ENCODE measurements at regions not wholly inside any gene's neighbourhood (a gene's known extent, or its start where the extent isn't known, plus 50 kb on each side); places are given as distances from the start of the nearest gene placed in this dataset.

- intact Hi-C loops (cut with DNase I; ENCODE audit: low total_unique reads), result no loop called here
- no peak for DNase-seq
Observed at GRCh38 chr6:119620846-119621555, 271.4 kb upstream of the MAN1A1 start.

GRCh38 chr6:119614138-119614537 lies 264.6 kb upstream of the MAN1A1 start:
- intact Hi-C loops (cut with DNase I; ENCODE audit: low total_unique reads), result no loop called here
- TF ChIP-seq CTCF (IDR thresholded peaks at IDR 0.05) (no peak), POLR2A (IDR thresholded peaks at IDR 0.05) (no peak)

More at GRCh38 chr6:119620846-119621555, 271.4 kb upstream of the MAN1A1 start:
- no peak overlapping the region for H3K4me3 ChIP-seq
- no peaks in the 10 kb centered on the region for H3K9me3 ChIP-seq
- H3K27ac ChIP-seq, result no peak overlapping the region
- no peaks in the 10 kb centered on the region for H3K4me1 ChIP-seq
- H3K27me3 ChIP-seq, result no peaks in the 10 kb centered on the region
- TF ChIP-seq CTCF (IDR thresholded peaks at IDR 0.05) (no peak), POLR2A (IDR thresholded peaks at IDR 0.05) (no peak)
- no peaks in the 10 kb centered on the region for H3K36me3 ChIP-seq

GRCh38 chr6:119612911-119613381 lies 263.4 kb upstream of the MAN1A1 start:
- H3K9me3 ChIP-seq, result no peaks in the 10 kb centered on the region
- H3K27me3 ChIP-seq, result no peaks in the 10 kb centered on the region
- H3K4me1 ChIP-seq, result no peaks in the 10 kb centered on the region
- TF ChIP-seq CTCF (IDR thresholded peaks at IDR 0.05), result no peak
- TF ChIP-seq POLR2A (IDR thresholded peaks at IDR 0.05), result no peak
- intact Hi-C loops (cut with DNase I; ENCODE audit: low total_unique reads), result no loop called here
- H3K36me3 ChIP-seq, result no peaks in the 10 kb centered on the region
- no peak overlapping the region for H3K4me3 ChIP-seq
- no peak overlapping the region for H3K27ac ChIP-seq
- no peak for DNase-seq

More at GRCh38 chr6:119614138-119614537, 264.6 kb upstream of the MAN1A1 start:
- no peaks in the 10 kb centered on the region for H3K27me3 ChIP-seq
- H3K27ac ChIP-seq, result no peak overlapping the region
- no peak overlapping the region for H3K4me3 ChIP-seq
- H3K9me3 ChIP-seq, result no peaks in the 10 kb centered on the region
- no peaks in the 10 kb centered on the region for H3K4me1 ChIP-seq
- no peaks in the 10 kb centered on the region for H3K36me3 ChIP-seq
- no peak for DNase-seq

GRCh38 chr6:119612176-119612891 lies 262.8 kb upstream of the MAN1A1 start:
- Histone ChIP-seq H3K27ac (no peak overlapping the region), H3K27me3 (peaks cover 0 to 3% of the 10 kb centered on the region in 2 donors), H3K9me3 (no peaks in the 10 kb centered on the region), H3K4me3 (no peak overlapping the region), H3K4me1 (no peaks in the 10 kb centered on the region), H3K36me3 (no peaks in the 10 kb centered on the region)
- intact Hi-C loops (cut with DNase I; ENCODE audit: low total_unique reads), result no loop called here
- TF ChIP-seq POLR2A (IDR thresholded peaks at IDR 0.05) (no peak), CTCF (IDR thresholded peaks at IDR 0.05) (no peak)
- no peak for DNase-seq

- intact Hi-C loops (cut with DNase I; ENCODE audit: low total_unique reads), result no loop called here
- no peaks in the 10 kb centered on the region for H3K4me1 ChIP-seq
Observed at GRCh38 chr6:119610754-119611153, 261.2 kb upstream of the MAN1A1 start.

More at GRCh38 chr6:119610754-119611153, 261.2 kb upstream of the MAN1A1 start:
- H3K27me3 ChIP-seq, result peaks cover 0 to 3% of the 10 kb centered on the region in 2 donors
- no peaks in the 10 kb centered on the region for H3K9me3 ChIP-seq
- no peak for TF ChIP-seq CTCF (IDR thresholded peaks at IDR 0.05)
- TF ChIP-seq POLR2A (IDR thresholded peaks at IDR 0.05), result no peak
- no peaks in the 10 kb centered on the region for H3K36me3 ChIP-seq
- DNase-seq, result no peak
- no peak overlapping the region for H3K27ac ChIP-seq
- H3K4me3 ChIP-seq, result no peak overlapping the region

All from uterus (tissue), 3 donors.